ENCODE measurements at regions not wholly inside any gene's neighbourhood (a gene's known extent, or its start where the extent isn't known, plus 50 kb on each side); places are given as distances from the start of the nearest gene placed in this dataset.

- TF ChIP-seq, protein P1, sequence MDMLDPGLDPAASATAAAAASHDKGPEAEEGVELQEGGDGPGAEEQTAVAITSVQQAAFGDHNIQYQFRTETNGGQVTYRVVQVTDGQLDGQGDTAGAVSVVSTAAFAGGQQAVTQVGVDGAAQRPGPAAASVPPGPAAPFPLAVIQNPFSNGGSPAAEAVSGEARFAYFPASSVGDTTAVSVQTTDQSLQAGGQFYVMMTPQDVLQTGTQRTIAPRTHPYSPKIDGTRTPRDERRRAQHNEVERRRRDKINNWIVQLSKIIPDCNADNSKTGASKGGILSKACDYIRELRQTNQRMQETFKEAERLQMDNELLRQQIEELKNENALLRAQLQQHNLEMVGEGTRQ (IDR thresholded peaks at IDR 0.05) = no peak
- TF ChIP-seq EP300 (IDR thresholded peaks at IDR 0.05) (no peak), NR3C1 (IDR thresholded peaks at IDR 0.05) (no peak), CTCF (IDR thresholded peaks at IDR 0.05) (no peak), REST (IDR thresholded peaks at IDR 0.05) (no peak), CHD4 (IDR thresholded peaks at IDR 0.05; ENCODE audit: borderline replicate concordance) (no peak), BHLHE40 (IDR thresholded peaks at IDR 0.05; ENCODE audit: low read depth, low read length) (no peak), ATOH8 (CRISPR knock-in tag; IDR thresholded peaks at IDR 0.05; ENCODE audit: low read depth) (no peak), TP53 (CRISPR knock-in tag; IDR thresholded peaks at IDR 0.05) (no peak), RNF2 (IDR thresholded peaks at IDR 0.05; ENCODE audit: borderline replicate concordance, low read depth) (no peak), RAD21 (conservative IDR thresholded peaks at IDR 0.05 in 1 of 2, IDR thresholded peaks at IDR 0.05 in 1 of 2) (no peak)
These were observed 365.5 kb upstream of the ID2 start for GRCh38 chr2:8316356-8316755.
